GM19372 (cell line): ENCODE measurements at regions not wholly inside any gene's neighbourhood (a gene's known extent, or its start where the extent isn't known, plus 50 kb on each side); places are given as distances from the start of the nearest gene placed in this dataset.
"Not testable (repeated sequence)": the region's sequence is repeated elsewhere in the genome, so short reads cannot be mapped to it uniquely, and the experiment has no call there.

Experiments used
- ATAC-seq: cut with Tn5 transposase; IDR thresholded peaks from one replicate; pipeline ENCODE4 v1.9.1; 2021; ENCODE audit warnings: mild to moderate bottlenecking, low read depth, moderate library complexity; ENCODE audit not compliant: unreplicated experiment

DNA sequence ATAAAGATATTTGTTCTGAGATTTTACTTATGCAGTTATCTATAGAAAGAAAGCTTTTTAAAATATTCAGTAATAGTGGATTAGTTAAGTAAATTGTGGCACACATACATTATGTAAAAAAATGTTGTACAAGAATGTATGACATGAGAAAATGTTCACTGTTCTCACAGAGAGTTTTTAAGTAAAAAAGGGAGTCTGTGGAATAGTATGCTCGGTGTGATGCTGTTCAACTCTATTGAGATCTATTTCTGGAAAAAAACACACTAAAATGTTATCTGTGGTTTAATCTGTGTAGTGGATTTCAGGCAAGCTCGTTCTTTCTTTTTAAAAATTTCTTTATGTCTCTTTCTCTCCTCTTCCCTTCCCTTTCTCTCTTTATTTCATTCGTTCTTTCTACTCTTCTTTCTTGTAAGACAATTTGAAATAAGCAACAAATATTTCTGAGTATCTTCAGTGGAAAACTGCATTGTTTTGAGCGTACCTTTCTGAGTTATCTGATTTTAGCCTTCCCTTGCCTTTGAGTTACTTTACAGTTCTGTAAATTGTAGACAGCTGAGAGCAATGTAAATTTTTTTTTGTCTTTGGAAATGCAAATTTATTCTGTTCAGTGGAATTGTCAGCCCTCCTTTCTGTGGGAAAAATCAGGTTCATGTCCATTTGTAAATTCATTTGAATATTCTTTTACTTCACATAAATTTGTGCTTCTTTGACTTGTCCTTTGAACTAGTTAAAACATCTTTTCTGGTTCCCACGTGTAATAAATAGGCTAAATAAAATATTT, 229.0 kb upstream of the NOX3 start:
- no peak for ATAC-seq

DNA sequence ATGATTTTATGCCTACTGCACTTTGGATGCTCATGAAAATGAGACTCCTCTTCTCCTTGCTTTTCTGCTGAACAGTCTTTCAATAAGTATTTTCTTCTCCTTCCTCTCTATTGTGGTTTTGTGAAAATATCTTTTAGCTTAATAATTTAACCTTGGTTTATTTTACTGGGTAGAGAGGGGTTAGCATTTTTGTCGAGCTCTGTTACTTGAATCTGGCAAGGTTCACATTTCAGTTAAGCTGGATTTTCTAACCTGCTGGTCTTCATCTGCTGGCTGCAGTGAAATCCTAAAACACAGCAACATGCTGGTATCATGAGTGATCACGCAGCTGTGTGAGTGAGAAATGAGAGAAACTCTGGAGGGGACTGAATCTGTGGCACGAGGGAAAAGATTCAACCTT, 222.7 kb upstream of the NOX3 start:
- no peak for ATAC-seq

DNA sequence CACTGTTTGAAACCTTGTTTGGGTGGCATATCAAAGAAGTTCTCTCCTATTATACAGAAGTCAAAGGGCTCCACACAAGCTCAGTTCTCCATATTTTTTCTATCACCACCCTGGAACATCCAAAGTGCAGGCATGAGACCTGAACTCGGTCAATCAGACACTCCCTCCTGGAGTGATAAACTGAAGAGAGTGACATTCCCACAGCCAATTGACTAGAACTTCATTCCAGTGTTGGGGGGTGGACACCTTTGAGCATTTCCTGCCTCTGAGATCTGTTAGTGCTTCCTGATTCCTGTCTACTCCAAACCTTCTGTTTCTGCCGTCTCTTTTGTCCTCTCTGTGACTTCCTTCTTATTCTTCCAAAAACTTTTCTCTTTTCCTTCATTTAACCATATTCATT, 220.7 kb upstream of the NOX3 start:
- ATAC-seq: no peak

DNA sequence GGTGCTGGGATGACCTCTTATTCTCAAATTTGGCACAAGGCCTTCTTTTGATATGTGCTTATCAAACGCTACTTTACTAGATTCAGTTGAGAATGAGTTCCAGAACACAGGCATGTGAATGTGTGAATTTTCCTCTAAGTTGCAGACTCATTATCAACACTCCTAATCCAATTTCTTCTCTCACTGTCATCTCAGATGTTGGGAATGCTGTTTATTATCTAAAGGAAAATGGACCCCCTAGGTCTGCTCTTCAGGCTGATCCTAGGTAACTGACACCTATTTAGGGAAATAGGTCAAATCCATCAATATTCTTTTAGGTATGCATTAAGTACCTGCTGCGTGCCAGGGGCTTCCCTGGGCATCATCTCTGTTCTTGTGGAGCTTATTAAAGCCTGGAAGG, 215.0 kb upstream of the NOX3 start:
- ATAC-seq: no peak

DNA sequence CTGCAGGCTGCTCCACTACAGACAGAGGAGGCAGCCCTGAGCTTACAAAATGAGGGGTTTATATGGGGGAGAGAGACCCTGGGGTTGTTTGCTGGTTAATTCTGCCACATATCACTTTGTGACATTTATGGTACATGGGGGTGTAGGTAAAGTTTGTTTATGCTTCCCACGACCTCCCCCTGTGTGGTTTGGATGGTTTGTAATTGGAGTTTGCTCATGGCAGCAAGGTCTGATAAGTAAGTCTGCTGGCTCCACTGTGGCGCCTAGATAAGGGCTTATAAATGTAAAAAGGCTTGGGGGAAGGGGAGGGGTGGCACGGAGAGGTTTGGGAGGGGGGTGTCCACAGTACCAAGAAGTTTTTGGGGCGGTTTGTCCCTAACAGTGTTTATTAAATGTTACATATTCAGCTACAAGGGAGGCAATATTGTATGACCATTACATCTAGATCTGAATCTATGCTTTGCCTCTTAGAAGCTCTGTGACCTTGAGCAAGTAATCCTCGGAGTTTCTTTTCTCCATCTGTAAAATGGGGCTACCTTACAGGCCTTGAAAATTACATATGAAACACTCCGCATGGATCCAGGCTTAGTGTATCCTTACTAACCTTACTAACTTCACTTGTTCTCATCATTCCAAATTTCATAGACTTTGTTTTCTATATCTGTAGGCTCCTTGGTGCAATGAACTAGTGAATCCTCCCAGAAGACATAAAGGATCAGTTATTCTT, 204.8 kb upstream of the NOX3 start:
- no peak for ATAC-seq

DNA sequence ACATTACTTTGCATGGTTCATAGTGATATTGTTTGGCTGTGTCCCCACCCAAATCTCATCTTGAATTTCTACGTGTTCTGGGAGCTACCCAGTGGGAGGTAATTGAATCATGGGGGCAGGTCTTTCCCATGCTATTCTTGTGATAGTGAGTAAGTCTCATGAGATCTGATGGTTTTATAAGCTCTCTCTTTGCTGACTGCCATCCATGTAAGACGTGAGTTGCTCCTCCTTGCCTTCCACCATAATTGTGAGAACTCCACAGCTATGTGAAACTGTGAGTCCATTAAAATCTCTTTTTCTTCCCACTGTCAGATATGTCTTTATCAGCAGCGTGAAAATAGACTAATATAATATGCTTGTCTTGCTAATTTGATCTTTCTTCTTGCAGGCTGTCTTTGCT, 200.4 kb upstream of the NOX3 start:
- ATAC-seq: no peak

DNA sequence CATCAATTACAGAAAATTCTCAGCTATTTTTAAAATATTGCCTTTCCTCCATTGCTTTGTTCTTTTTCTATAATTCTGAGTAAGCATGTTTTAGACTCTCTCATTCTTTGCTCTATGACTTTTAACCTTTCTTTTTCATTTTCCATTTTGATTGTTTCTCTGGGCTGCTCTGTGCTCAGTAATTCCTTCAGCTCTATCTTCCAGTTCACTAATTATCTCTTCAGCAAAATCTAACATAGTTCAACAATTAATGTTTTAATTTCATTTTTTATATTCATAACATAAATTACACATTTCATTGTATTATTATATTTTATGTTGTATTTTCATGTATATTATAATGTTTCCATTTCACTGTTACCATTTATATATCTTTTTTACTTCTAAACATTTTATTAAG, 198.8 kb upstream of the NOX3 start:
- no peak for ATAC-seq

DNA sequence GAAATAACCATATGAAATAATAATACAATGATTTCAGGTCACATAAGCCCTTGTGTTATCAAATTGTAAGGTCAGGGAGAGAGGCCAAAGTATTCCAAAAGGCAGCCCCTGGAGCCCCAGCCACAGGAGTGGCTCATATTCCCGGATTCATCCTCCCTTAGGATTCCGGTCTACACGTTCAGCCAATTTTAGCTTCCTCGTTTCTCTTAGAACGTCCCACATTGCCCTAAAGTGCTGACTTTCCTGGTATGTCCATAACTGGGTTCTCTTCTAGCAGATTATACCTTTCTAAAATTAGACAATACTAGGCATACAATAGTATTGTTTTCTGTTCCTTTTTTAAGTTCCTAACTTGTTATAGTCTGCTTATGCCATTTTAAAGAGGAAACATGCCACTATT, 192.7 kb upstream of the NOX3 start:
- ATAC-seq: no peak

DNA sequence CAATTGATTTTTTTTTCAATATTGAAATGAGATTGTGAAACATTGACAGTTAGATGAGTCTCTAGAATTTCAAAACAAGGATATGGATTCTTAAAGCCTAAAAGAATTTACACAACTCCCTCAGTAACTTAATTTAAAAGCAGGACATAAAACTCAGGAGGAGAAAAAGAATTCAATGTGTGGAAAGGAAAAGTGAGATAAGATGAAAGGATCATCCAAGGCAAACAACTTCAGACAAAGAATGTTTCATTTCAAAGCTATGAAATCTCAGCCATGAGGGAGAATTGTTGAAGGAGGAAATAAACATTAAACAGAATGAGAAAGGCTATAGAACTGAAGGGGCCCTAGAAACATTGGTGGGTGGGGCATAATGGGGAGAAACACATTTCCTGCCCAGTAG, 191.7 kb upstream of the NOX3 start:
- no peak for ATAC-seq

DNA sequence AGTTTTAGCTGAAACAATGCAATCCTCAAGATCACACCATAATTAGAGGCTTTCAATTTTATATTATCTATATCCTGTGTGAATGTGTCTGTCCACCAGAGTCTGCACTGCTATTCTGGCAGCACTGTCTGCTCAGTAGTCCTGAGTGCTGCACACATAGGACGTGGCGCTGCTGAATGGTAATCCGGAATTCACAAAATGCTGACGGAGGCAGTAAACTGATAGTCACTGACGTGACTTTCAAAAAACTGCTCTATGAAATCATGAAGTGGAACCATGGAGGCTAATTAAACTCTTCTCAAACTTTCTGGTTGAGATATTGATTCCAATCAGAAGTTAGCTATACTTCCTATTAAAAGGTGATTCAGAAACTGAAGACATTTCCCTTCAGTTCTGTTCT, 190.8 kb upstream of the NOX3 start:
- no peak for ATAC-seq

DNA sequence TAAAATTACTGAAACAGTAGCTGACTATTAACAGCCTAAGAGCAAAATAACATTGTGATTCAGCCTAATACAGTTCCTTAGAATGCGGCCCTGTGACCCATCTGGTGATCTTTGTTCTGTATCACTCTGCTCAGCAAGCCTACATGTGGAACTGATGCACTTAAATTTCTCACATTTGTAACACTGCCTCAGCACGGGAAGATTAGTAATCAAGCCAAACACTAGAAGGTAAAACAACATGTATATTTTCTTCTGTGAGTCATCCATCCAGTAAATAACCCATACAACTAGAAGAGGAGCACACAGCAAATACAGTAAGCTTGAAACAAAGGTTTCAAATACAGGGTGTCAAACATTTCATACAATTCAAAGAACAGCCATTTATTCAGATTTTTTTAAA, 189.7 kb upstream of the NOX3 start:
- ATAC-seq: no peak

DNA sequence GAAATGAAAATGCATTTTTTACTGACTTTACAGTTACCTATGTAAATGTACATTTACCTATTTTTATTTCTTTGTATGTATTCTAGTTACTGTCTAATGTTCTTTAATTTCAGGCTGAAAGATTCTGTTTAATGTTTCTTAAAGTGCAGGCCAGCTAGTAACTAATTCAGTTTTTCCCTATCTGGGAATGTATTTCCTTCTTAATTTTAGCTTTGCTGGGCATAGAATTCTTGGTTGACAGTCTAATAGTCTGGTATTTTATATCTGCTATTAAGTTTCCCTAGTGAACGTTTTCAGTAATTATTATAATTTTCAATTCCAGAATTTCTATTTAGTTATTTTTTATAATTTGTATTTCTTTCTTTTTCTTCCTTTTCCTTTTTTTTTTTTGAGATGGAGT, 186.0 kb upstream of the NOX3 start:
- no peak for ATAC-seq

DNA sequence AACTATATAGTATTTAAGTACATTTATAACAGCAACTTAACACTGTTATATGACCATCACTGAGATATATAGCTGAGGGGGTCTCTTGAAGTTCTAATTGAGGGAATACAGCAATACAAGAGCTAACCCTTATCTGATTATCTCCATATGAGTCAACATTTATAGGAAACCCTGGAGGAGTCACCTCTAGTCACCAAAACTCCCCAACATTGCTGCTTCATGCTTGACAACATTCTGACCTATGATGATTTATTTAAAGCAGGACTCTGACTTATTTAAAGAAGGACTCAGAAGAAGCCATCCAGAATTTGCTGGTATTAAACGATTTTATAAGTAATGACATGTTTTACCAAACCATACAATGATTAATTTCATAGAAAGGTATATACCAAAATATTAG, 182.6 kb upstream of the NOX3 start:
- no peak for ATAC-seq

DNA sequence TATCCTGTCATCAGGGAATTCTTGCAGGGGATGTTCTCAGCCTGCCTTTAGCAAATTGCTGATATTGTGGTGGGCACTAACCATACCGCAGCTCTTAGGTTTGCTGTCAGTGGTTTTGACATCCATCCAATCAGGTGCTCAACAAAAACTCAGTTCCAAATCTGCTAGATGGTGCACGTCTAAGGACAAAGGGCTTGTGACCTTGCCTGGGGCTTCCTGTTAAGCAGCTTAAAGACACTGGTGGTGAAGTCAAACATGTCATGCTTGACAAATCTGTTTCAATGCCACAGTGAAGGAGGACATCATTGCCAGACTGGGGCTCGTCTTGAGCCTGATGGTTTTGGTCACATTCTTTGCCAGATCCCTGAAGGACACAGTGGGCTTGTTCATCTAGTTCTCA, 179.8 kb upstream of the NOX3 start:
- ATAC-seq: no peak

DNA sequence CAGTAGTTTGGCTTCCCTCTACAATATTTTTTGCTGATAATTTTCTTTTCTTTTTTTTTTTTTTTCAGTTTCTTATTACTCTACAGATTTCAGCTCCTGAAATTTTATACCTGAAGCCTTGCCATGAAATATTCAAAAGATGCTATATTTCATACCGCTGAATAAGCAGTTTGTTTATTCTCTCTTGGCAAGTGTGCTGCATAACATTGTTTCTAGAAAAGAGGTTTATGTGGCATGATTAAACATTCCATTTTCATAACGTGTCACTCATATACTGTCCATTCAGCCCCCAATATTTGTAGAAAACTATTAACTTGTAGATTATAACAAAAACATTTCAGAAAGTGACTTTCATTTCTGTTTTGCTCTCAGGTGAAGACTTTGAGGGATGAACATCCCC, 174.4 kb upstream of the NOX3 start:
- ATAC-seq: no peak

DNA sequence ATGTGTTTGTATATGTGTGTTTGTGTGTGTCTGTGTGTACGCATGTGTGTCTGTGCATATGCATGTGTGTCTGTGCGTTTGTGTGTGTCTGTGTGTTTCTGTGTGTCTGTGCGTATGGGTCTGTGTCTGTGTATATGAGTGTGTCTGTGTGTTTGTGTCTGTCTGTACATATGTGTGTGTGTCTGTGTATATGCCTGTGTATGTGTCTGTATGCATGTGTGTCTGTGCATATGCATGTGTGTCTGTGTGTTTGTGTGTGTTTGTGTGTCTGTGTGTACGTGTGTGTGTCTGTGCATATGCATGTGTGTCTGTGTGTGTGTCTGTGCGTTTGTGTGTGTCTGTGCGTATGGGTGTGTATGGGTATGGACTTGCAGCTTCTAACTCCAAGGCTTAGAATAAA, 174.0 kb upstream of the NOX3 start:
- no peak for ATAC-seq

DNA sequence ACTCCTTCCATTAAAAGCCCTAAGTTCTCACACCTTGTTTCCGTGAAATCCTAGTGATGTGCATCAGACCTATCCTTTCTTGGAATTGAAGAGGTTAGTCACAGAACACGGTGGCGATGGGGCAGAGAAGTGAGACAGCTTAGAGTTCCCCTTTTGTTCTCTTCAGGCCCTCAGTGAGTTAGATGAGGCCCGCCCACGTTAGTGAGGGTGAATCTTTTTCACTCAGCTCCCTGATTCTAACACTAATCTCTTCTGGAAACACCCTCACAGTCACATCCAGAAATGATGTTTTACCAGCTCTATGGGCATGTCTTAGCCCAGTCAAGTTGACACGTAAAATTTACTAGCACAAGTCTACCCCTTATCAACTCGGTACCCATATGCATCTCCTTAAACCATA, 172.7 kb upstream of the NOX3 start:
- peak; percentile 88 for ATAC-seq

DNA sequence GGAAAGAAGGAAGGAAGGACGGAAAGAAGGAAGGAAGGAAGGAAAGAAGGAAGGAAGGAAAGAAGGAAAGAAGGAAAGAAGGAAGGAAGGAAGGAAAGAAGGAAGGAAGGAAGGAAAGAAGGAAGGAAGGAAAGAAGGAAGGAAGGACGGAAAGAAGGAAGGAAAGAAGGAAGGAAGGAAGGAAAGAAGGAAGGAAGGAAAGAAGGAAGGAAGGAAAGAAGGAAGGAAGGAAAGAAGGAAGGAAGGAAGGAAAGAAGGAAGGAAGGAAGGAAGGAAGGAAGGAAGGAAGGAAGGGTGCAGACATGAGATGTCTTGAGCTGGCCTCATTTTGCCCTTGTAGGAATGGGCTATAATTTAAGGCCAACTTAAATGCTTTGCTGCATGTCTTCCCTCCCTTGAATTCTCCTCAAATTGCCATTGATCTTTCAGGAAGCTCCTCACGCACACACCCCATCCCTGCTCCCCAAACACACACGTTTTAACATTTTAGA, 172.1 kb upstream of the NOX3 start:
- not testable (repeated sequence) for ATAC-seq

DNA sequence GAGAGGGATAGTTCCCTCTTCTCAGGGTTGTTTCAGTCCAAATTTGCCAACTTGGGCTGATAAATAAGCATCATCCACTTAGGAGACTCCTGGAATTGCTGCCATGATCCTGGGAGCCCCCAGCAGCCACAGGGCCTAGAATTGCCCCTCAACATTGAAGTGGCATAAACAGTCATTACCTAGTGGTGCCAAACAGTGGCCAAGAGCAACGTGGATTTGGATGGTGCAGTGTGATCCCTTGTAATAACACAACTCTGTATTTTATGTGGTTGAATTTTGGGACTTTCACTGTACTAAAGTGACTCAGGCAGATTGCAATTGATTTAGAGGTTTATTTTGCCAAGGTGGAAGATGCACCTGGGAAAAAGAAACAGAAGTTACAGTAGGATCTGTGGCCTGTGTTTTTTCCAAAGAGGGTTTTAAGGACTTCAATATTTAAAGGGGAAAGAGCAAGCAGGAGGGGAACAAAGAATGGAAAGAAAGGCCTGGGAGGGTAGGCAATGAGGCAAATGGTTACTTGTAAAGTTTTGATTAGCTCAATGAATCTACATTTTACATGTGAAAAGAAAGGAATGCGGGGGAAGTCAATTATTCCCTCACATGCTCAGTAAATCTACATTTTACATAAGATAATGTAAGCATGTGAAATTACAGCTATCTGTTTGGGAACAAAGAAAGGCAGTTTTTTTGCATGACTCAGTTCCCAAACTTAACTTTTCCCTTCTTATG, 168.0 kb upstream of the NOX3 start:
- ATAC-seq: no peak

DNA sequence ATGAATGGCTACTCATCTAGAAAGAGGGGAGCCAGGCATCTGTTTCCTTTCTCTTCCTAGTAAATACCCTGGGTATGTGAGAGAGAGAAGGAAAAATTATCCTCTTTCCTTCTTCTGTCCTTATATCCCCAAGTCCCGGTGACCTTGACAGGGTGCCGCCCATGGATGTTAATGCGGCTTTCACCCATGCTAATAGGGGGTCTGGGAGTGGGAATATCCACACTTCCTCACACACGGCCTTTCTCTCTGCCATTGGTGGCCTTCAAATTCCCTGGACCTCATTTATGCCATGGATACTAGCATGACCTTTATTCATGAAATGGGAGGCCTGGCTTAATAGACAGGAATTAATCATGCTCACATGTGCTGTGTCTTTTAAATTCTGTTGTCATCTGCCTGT, 159.0 kb upstream of the NOX3 start:
- no peak for ATAC-seq

DNA sequence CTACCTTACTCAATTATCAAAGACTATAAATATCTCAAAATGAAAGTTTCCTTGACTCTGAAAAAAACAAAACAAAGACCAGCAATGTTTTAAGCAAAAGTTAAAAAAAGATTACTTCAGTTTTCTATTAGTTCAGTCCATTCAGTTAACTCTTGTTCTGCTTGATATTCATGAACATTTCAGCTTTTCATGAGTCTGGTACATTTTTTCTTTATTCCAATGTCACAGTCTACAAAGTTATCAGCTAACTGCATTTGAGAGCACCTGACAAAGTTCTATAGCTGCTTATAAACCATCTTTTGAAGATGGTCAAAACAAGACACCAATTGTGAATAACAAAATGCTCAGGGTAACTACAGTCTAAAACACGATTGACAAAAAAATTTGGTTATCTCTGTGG, 156.1 kb upstream of the NOX3 start:
- ATAC-seq: no peak
